SIG-M5 treated with dmso at 0.1 percent for 504 hours (cell line): ENCODE measurements at regions not wholly inside any gene's neighbourhood (a gene's known extent, or its start where the extent isn't known, plus 50 kb on each side); places are given as distances from the start of the nearest gene placed in this dataset.
"Not testable (repeated sequence)": the region's sequence is repeated elsewhere in the genome, so short reads cannot be mapped to it uniquely, and the experiment has no call there.

Experiments
- DNase-seq: peaks from one replicate; lab custom pipeline; 2025; ENCODE audit not compliant: unreplicated experiment; lab: John Stamatoyannopoulos, UW

GRCh38 chr22:48758881-48759875, 1068.5 kb downstream of the BRD1 start:
- DNase-seq: no peak

GRCh38 chr22:48757985-48758561, 1069.6 kb downstream of the BRD1 start:
- DNase-seq: no peak

GRCh38 chr22:48757581-48757980, 1070.1 kb downstream of the BRD1 start:
- no peak for DNase-seq

GRCh38 chr22:48757135-48757534, 1070.5 kb downstream of the BRD1 start:
- DNase-seq: not testable (repeated sequence)

- DNase-seq: no peak
Measured at GRCh38 chr22:48756146-48757111, 1071.2 kb downstream of the BRD1 start.

- no peak for DNase-seq
Measured at GRCh38 chr22:48755059-48755949, 1072.4 kb downstream of the BRD1 start.

GRCh38 chr22:48754611-48755058, 1073.0 kb downstream of the BRD1 start:
- DNase-seq: no peak

- DNase-seq: no peak
Measured at GRCh38 chr22:48753752-48754517, 1073.7 kb downstream of the BRD1 start.

- DNase-seq: no peak
Measured at GRCh38 chr22:48753381-48753730, 1074.3 kb downstream of the BRD1 start.

- no peak for DNase-seq
Measured at GRCh38 chr22:48752451-48753380, 1075.0 kb downstream of the BRD1 start.

- DNase-seq: no peak
Measured at GRCh38 chr22:48751539-48752437, 1075.9 kb downstream of the BRD1 start.

- no peak for DNase-seq
Measured at GRCh38 chr22:48750826-48751440, 1076.7 kb downstream of the BRD1 start.

GRCh38 chr22:48750282-48750681, 1077.4 kb downstream of the BRD1 start:
- no peak for DNase-seq

GRCh38 chr22:48749555-48750227, 1078.0 kb downstream of the BRD1 start:
- no peak for DNase-seq

GRCh38 chr22:48748860-48749554, 1078.7 kb downstream of the BRD1 start:
- no peak for DNase-seq
